ENCODE measurements at regions not wholly inside any gene's neighbourhood (a gene's known extent, or its start where the extent isn't known, plus 50 kb on each side); places are given as distances from the start of the nearest gene placed in this dataset.

GRCh38 chr16:51797669-51798259, 646.7 kb upstream of the SALL1 start:
- no peaks in the 10 kb centered on the region for H3K9me3 ChIP-seq (ENCODE audit: control insufficient read depth, low read length)
- no peak overlapping the region for H3K9ac ChIP-seq
- H2AFZ ChIP-seq, result no peak overlapping the region
- H3K27me3 ChIP-seq (ENCODE audit: control insufficient read depth, insufficient read depth, low read length), result no peaks in the 10 kb centered on the region
- no peak overlapping the region for H3K4me3 ChIP-seq (ENCODE audit: low read depth, low read length)
- no peak overlapping the region for H3K4me2 ChIP-seq (ENCODE audit: low read length)
- H3K36me3 ChIP-seq (ENCODE audit: control insufficient read depth, insufficient read depth, low read length), result no peaks in the 10 kb centered on the region
- TF ChIP-seq CTCF (IDR thresholded peaks at IDR 0.05), result no peak
- no peaks in the 10 kb centered on the region for H3K79me2 ChIP-seq
- no peak overlapping the region for H3K27ac ChIP-seq
- H3K4me1 ChIP-seq, result no peaks in the 10 kb centered on the region

- TF ChIP-seq CTCF (IDR thresholded peaks at IDR 0.05), result no peak
- Histone ChIP-seq H3K79me2 (no peaks in the 10 kb centered on the region), H3K4me3 (ENCODE audit: low read depth, low read length) (no peak overlapping the region), H3K36me3 (ENCODE audit: control insufficient read depth, insufficient read depth, low read length) (no peaks in the 10 kb centered on the region), H3K9ac (no peak overlapping the region), H3K27me3 (ENCODE audit: control insufficient read depth, insufficient read depth, low read length) (no peaks in the 10 kb centered on the region), H3K27ac (no peak overlapping the region), H3K9me3 (ENCODE audit: control insufficient read depth, low read length) (no peaks in the 10 kb centered on the region), H2AFZ (no peak overlapping the region), H3K4me1 (no peaks in the 10 kb centered on the region), H3K4me2 (ENCODE audit: low read length) (no peak overlapping the region)
These were observed 628.2 kb upstream of the SALL1 start for GRCh38 chr16:51779240-51779639.

GRCh38 chr16:51773071-51773890, 622.2 kb upstream of the SALL1 start:
- Histone ChIP-seq H2AFZ (no peak overlapping the region), H3K9ac (no peak overlapping the region), H3K27me3 (ENCODE audit: control insufficient read depth, insufficient read depth, low read length) (no peaks in the 10 kb centered on the region), H3K79me2 (no peaks in the 10 kb centered on the region), H3K9me3 (ENCODE audit: control insufficient read depth, low read length) (no peaks in the 10 kb centered on the region), H3K27ac (no peak overlapping the region), H3K4me1 (no peaks in the 10 kb centered on the region), H3K4me2 (ENCODE audit: low read length) (no peak overlapping the region), H3K36me3 (ENCODE audit: control insufficient read depth, insufficient read depth, low read length) (no peaks in the 10 kb centered on the region), H3K4me3 (ENCODE audit: low read depth, low read length) (no peak overlapping the region)
- TF ChIP-seq CTCF (IDR thresholded peaks at IDR 0.05), result no peak

- Histone ChIP-seq H3K9ac (no peak overlapping the region), H3K27ac (no peak overlapping the region), H3K79me2 (no peaks in the 10 kb centered on the region), H3K4me2 (ENCODE audit: low read length) (no peak overlapping the region), H3K9me3 (ENCODE audit: control insufficient read depth, low read length) (no peaks in the 10 kb centered on the region), H3K4me1 (no peaks in the 10 kb centered on the region), H3K4me3 (ENCODE audit: low read depth, low read length) (no peak overlapping the region), H3K27me3 (ENCODE audit: control insufficient read depth, insufficient read depth, low read length) (no peaks in the 10 kb centered on the region), H2AFZ (no peak overlapping the region), H3K36me3 (ENCODE audit: control insufficient read depth, insufficient read depth, low read length) (no peaks in the 10 kb centered on the region)
- TF ChIP-seq CTCF (IDR thresholded peaks at IDR 0.05), result no peak
These were observed 615.7 kb upstream of the SALL1 start for GRCh38 chr16:51766739-51767138.
